ENCODE measurements at regions not wholly inside any gene's neighbourhood (a gene's known extent, or its start where the extent isn't known, plus 50 kb on each side); places are given as distances from the start of the nearest gene placed in this dataset.

GRCh38 chr4:27141530-27141929 lies 280.9 kb downstream of the STIM2 start:
- TF ChIP-seq CTCF (conservative IDR thresholded peaks at IDR 0.05; ENCODE audit: low read depth in 2 of 2): no peak
- TF ChIP-seq POLR2AphosphoS5 (IDR thresholded peaks at IDR 0.05; ENCODE audit: low read depth): no peak
- no peak for TF ChIP-seq EZH2phosphoT487 (IDR thresholded peaks at IDR 0.05; ENCODE audit: unreplicated experiment)
- TF ChIP-seq REST (IDR thresholded peaks at IDR 0.05; ENCODE audit: unreplicated experiment): no peak
- no peak for TF ChIP-seq NANOG (IDR thresholded peaks at IDR 0.05; ENCODE audit: borderline replicate concordance)
- no peak for TF ChIP-seq EZH2 (IDR thresholded peaks at IDR 0.05; ENCODE audit: low read depth, unreplicated experiment)
